Activated T-cell treated with anti-CD3 and anti-CD28 coated beads for 1 hour (primary cell): ENCODE measurements at regions not wholly inside any gene's neighbourhood (a gene's known extent, or its start where the extent isn't known, plus 50 kb on each side); places are given as distances from the start of the nearest gene placed in this dataset.

Experiments
- DNase-seq: peaks from one replicate; pipeline ENCODE4 v3.0.0-alpha.2; 2020; ENCODE audit warnings: low read depth

GRCh38 chr10:4385231-4385870, 440.7 kb upstream of the AKR1E2 start:
- no peak for DNase-seq

GRCh38 chr10:4384245-4384644, 441.8 kb upstream of the AKR1E2 start:
- DNase-seq = no peak

GRCh38 chr10:4383651-4384098, 442.3 kb upstream of the AKR1E2 start:
- DNase-seq = no peak

GRCh38 chr10:4382811-4383210, 443.2 kb upstream of the AKR1E2 start:
- DNase-seq = no peak

GRCh38 chr10:4373612-4374011, 452.4 kb upstream of the AKR1E2 start:
- DNase-seq = no peak

GRCh38 chr10:4373098-4373497, 452.9 kb upstream of the AKR1E2 start:
- no peak for DNase-seq

GRCh38 chr10:4372601-4373000, 453.4 kb upstream of the AKR1E2 start:
- no peak for DNase-seq

- no peak for DNase-seq
Measured at GRCh38 chr10:4371691-4372295, 454.2 kb upstream of the AKR1E2 start.

- no peak for DNase-seq
Measured at GRCh38 chr10:4370376-4370775, 455.6 kb upstream of the AKR1E2 start.

GRCh38 chr10:4361581-4361980, 464.4 kb upstream of the AKR1E2 start:
- DNase-seq = no peak

- DNase-seq = no peak
Measured at GRCh38 chr10:4359003-4359402, 467.0 kb upstream of the AKR1E2 start.

- no peak for DNase-seq
Measured at GRCh38 chr10:4357911-4358310, 468.1 kb upstream of the AKR1E2 start.

GRCh38 chr10:4355350-4355749, 470.7 kb upstream of the AKR1E2 start:
- no peak for DNase-seq

GRCh38 chr10:4354382-4354812, 471.6 kb upstream of the AKR1E2 start:
- DNase-seq = no peak

GRCh38 chr10:4353964-4354363, 472.0 kb upstream of the AKR1E2 start:
- no peak for DNase-seq

- no peak for DNase-seq
Measured at GRCh38 chr10:4353059-4353655, 472.9 kb upstream of the AKR1E2 start.

GRCh38 chr10:4352414-4352961, 473.5 kb upstream of the AKR1E2 start:
- no peak for DNase-seq

- DNase-seq = no peak
Measured at GRCh38 chr10:4351723-4352413, 474.1 kb upstream of the AKR1E2 start.

- DNase-seq = no peak
Measured at GRCh38 chr10:4347397-4347796, 478.6 kb upstream of the AKR1E2 start.

- no peak for DNase-seq
Measured at GRCh38 chr10:4345877-4346646, 479.9 kb upstream of the AKR1E2 start.

GRCh38 chr10:4344492-4344994, 481.5 kb upstream of the AKR1E2 start:
- DNase-seq = no peak

- DNase-seq = no peak
Measured at GRCh38 chr10:4343873-4344272, 482.1 kb upstream of the AKR1E2 start.
